ENCODE measurements at regions not wholly inside any gene's neighbourhood (a gene's known extent, or its start where the extent isn't known, plus 50 kb on each side); places are given as distances from the start of the nearest gene placed in this dataset.
A peak's percentile ranks its signal among the peaks of the same experiment; 100 is the strongest.

DNA sequence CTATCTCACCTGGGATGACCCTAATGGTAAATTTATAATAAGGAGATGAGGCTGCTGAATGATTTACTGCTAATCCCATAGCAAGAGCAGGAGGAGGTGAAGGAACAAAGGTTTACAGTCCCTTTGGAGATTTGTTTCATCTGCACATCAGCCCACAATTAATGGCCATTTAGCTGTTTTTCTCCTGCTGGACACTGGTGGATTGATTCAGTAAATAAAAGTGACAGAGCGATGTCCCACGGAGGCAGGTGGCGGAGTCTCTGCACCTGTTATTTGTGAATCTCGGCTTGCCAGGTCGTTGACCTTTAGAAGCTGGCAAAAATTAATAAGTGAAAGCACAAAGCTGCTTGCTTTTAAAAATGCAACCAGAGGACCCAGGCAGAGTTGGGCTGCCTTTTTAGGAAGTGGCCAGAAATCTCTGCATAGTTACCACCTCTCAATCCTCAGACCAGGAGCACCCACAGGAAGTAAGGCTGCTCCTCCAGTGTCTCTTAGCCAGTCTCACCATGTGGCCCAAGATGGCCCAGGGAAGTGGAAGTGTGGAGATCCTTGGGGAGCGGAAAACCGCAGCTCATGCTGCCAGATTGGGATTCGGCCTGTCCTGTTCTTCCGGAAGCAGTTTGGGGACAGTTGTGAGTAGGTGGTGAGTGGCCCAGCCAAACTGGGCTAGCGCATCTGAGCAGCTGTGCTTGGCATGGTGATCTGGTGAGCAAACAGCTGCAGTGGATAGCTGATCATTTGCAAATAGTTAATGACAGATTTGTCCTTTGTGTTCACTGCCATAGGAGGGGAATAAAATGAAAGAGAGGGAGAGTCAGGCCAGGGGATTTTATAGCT is 1005.7 kb upstream of the PIK3C3 start:
- no peak for DNase-seq (ENCODE audit: low read depth)

DNA sequence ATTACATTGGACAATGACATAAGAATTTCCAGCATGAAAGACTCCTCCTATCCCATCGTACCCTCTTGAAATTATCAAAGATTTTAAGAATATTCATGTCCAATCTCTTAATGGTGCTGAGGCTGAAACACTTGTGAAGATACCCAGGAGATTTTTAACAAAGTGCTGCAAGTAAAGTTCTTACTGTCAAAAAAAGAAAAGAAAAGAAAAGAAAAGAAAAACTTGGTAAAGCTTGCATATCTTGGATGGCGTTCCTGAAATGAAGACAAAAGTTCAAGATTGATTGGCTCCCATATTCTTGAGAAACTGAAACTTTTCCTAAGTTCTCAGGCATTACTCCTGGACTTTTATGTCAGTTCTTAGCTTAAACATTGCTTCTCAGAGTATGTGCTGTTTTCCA is 1010.5 kb upstream of the PIK3C3 start:
- DNase-seq (ENCODE audit: low read depth) = no peak

DNA sequence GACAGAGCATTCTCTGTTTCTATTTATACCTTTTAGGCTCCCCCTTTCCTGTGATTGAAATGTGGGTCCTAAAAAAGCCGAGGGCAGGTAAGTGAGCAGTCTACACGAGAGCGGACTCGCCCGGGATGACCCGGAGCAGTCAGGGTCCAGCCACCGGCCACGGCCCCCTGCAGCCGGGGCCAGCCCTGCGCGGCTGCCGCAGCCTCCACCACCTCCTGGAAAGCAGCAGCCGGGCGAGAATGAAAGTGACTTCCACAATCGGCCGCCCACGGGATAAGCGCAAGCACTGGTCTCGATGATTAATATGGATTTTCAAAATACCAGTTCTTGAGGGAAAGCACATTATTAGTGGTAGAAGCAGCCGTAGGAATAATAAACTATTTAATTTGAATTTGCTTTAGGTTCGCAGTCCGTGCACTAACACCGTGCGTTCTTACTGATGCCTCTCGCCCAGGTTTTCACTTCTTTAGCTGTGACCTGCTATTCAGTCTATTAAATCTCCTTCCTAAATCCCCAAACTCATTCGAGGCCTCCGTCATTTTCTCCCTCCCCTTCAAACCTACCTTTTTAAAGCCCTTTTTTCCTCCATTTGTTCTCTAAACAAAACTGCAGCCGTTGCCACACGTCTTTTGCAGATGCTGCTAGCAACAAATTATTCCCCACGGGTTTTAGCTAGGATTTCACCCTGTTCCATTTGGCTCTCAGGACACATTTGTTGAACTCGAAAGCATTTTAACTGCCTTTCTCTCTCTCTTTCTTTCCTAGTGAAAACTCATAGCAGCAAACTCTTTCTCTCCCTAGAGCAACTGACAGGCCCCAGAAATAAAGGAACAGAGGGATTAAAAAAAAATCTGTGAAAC is 1015.1 kb upstream of the PIK3C3 start:
- no peak for DNase-seq (ENCODE audit: low read depth)

DNA sequence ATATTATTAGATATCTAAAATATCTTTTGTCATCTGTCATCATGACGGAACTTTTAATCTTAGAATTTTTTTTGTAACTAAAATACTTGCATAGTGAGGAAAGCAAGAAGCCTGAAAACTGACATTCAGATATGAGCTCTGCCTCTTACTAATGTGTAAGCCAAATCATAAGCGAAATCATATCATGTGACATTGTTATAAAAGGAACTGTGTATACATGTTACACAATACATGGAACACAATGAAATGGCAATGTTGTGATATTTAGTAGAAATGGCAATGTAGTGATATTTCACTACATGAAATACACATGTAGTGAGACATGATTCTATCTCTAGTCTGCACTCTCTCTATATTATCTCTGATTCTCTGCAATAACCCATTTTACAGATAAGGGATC is 1016.4 kb upstream of the PIK3C3 start:
- DNase-seq (ENCODE audit: low read depth) = no peak

DNA sequence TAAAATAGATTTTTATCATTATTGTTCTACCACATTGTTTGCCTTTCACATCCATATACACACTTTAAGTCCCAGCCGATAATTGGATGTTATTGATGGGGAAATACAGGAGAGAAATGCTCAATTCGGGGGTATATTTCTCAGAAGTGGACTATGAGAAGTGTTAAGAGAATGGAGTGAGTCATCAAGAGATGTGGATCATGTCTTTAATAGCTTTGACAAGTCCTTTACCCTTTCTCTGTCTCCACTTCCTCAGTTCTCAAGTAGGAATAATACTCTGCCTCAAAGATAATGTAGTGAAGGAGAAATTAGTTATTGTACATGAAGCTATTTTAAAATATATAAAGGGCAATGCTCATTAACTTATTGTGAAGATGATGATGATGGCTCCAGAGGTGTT is 1017.6 kb upstream of the PIK3C3 start:
- no peak for DNase-seq (ENCODE audit: low read depth)

DNA sequence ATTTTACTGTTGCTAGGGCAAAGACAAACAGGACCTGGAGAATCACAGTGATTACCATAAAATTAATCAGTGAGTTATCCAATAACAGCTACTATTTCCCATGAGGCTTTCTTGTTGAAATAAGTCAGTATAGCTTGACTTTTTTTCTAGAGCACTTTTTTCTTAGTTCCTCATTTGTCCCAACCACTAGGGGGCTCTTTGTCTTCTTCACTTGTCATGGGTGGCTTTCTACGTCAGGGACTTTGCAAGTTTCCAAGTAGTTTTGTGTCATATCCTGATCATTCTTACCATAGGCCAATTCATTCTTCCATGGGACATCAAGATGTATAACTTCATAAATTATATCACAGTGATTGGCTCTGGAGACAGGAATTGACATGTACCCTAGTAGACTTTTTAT is 1019.6 kb upstream of the PIK3C3 start:
- no peak for DNase-seq (ENCODE audit: low read depth)

DNA sequence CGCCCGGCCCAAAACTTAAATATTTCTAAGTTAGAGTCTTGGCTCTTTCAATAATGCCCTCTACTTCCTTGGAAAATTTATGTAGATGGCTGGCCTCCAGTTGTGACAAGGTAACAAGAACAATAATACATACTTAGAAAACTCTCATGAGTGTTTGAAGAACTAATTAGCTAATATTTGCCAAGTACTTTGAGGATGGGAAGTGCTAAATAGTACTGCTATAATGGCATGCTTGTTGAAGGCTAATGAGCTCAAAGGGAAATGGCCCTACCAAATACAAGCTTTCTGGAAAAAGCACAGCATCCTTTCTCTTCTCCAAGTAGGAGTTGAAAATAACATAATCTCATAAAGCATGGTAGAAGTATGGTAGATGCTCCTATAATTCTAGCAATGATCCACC is 1022.2 kb upstream of the PIK3C3 start:
- no peak for DNase-seq (ENCODE audit: low read depth)

DNA sequence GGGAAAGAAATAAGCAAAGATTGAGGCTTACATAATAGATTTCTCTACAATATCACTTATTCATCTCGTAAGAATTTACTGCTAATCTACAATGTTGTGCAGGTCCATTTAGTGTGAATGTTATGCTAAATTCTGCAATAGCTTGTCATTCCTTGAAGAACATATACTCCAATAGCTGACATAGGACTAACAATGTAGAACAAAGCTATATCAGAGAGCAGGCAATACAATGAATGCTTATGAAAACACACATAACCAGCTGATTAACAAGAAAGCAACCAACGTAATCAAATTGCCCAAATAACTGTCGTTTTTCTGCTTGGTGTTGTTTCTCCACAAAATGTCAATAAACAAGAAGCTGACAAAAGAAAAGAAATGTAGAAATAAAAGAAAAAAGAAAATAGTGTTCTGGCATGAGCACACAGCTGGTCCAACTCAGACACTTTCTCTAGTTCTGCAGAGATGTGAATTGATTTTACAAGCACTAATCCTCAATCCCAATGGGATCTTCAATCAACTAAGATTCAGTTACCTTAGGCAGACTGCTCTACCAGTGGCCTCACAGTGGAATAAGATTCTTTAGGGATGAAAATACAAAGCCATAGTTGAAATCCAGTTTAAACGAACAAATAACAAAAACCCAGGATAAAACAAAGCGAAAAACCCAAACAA is 1024.7 kb upstream of the PIK3C3 start:
- no peak for DNase-seq (ENCODE audit: low read depth)

DNA sequence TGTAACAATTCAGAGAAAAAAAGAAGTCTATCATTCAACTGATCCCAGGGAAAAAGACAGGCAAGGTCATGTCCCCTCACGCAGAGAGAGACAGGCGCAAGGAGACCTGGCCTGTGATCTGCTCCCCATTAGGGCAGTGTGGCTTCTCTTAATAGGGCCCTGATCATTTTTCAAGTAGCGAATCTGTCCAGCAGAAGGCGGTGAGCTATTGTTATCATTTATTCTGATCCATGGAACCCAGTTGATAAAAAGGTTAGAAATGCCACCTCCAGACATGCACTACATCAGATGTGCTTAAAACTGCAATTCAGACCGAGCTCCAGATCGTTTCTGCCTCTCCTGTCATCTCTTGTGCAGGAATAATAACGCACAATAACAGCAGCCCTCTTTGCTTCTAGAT is 1025.6 kb upstream of the PIK3C3 start:
- DNase-seq (ENCODE audit: low read depth) = no peak

DNA sequence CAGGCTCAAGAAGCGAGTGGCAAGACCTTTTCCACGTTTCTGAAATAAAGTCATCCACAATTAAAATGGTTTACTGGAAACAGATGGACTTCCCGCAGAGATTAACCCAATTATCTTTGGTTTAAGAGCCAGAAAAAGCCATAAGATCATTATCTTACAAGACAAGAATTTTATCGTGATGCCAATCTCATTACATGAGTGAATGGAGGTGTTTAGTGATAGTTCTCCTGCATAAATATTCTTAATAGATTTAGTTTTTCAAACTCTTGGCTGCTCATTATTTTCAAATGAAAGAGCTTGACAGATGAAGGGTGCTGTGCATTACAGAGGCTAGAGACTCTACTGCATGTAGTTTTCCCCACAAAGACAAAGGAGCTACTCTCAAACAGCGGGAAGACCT is 1028.4 kb upstream of the PIK3C3 start:
- no peak for DNase-seq (ENCODE audit: low read depth)

DNA sequence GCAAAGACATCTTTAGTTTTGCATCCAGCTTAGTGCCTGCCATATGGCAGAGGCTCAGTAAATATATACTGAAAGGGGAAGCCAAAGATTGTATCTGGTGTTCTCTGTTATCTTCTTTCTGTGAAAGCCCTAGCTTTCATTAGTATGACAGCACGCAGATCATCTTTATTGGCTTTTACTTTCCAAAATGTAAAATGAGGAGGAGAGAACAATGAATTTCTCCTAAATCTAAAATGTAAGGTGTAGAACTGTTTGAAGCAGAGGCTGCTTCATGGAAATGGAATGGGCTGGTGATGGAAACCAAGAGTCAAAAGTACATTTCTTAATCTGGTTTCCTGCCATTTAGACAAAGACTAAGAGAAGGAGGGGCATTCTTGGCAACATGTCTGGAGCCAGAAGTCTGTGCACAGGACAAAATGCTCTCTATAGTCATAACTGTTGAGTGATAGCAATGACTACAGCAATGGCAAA is 1029.9 kb upstream of the PIK3C3 start:
- no peak for DNase-seq (ENCODE audit: low read depth)

DNA sequence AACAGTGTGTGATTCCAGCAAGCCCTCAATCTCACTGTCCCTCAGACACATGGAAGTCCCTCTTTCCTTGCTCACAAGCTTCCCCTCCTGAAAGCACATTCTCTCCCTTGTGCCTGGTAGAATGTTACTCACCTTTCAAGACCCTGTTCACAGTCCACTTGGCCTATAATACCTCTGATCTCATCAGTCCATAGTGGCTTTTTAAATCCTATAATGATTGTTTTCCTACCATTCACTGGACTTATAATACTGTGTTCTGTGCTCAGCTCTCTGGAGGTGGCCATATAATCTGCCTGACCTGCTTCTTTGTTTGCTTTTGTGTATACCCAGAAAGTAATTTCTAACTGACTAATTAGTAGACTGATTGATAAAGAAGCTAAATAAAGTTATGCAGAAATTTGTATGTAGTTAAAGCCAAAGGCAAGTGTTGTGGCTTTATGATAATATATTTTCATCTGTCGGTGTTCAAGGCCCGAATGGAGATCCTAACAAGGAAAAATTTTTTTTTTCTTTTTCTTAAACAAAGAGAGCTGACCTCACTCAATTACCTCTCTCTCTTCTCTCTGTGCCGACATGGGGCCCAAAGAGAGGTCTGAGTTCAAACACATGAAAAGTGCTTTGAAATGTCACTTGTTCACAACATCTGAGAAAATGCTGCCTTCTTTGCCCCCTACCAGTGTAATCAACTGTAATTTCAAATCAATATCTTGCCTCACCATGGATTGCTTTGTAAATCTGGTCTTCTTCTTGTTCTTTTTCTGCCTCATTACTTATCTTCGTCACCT is 1033.0 kb upstream of the PIK3C3 start:
- no peak for DNase-seq (ENCODE audit: low read depth)

DNA sequence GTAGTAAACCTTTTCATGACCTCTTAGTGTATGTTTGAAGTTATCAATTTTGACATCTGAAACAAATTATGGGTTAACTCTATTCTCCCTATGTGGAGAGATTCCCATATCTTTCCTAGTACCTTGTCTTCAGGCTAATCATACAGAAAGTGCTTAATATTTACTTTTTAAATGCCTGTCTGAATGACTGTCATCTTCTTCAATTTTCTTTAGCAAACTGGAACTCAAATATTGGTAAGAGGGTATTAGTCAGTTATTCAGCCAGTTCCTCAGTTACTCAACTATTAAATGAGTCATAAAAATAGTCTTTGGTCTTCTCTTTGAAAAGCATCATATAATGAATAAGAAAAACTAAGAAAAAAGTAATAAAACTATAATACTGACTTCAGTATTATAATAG is 1038.0 kb upstream of the PIK3C3 start:
- no peak for DNase-seq (ENCODE audit: low read depth)

DNA sequence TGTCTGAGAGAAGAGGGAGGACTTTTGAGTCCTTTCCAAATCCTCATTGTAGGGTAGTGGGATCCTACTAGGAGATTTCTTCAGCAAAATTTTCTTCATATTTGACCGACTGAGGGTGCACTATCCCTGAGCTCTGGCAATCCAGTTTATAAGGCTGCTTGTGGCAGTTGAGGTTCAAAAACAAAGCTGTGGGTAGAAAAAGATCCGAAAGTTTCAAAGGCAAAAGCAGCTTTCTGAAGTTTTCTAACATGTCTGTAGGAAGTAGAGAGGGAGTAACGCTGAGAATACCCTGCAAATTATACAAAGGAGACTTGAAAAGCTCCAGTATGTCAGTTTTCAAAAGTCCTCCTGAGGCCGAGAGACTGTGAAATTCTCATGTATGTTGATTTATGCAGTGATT is 1039.3 kb upstream of the PIK3C3 start:
- DNase-seq (ENCODE audit: low read depth) = no peak

DNA sequence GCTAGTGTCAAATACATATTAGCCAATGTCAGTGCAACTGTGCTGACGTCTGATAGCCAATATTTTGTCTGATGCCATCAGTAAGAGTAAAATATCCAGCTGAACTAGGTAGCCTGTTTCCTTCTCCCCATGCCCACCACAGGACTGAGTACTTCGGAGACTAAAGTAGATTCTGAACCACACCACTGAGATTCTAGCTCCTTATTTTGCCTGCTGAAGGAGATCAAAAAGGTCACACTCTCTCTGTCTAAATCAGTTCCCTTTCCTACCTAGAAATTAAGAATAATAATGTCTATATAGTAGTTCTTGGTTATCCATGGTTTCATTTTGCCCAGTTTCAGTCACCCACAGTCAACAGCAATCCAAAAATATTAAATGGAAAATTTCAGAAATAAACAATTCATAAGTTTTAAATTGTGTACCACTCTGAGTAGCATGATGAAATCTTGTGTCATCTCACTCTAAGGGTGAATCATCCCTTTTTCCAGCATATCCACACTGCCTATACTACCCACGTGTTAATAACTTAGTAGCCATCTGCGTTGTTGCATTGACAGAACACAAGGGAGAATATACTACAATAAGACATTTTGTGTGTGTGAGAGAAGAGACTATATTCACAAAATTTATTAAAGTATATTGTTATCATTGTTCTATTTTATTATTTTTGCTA is 1043.3 kb upstream of the PIK3C3 start:
- DNase-seq (ENCODE audit: low read depth) = peak; percentile 43

DNA sequence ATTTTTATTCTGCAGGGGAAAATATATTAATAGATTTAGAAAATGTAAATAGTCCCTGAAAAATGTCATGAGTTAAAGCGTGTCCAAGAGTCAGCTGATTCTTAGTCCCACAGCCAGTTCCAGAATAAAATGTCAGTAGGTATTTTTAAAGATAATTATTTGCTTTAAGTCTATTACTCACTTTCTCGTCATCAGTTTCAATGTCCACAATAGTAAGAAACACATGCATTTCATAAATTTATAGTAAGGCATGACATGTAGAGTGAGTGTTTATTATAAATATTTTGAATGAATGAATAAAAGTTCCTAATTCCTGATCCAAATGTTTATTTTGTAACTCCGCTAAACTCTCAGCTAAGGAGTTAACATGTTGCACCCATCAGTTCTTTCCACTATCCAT is 1044.0 kb upstream of the PIK3C3 start:
- DNase-seq (ENCODE audit: low read depth) = no peak

DNA sequence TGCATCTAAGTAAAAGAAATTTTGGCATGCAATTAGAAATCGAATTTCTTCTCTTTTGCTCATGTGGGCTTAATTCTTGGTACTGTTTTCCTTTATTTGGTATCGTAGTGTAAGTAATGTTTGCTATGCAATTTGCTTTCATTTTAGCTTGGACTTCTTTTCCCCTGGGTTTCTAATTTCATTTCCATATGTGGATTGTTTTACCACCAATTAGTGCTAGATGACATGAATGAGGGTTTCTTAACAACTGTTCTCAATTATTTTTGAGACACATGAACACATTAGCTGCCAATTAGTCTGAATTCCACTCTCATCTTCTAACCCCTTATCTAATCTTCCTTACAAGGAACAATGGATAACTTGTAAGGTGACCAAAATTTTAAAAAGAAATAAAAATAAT is 1047.2 kb upstream of the PIK3C3 start:
- DNase-seq (ENCODE audit: low read depth) = no peak

DNA sequence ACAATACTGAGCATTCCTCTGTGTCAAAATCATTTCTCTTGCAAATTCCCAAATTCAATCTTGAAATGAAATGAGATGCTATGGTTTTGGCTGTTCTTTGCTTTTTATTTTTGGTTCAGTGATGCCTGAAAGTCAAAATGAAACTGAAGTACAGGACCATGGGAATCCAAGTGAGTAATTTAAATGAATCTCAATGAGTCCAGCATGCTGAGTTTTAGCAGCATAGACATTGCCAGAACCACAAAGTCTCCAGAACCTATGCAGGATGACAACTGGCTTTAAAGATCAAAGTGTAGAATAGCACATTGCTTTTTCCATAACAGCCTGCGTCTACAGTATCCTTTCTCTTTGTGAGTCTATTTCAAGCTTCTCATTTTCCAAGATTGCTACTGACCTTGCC is 1050.7 kb upstream of the PIK3C3 start:
- no peak for DNase-seq (ENCODE audit: low read depth)

DNA sequence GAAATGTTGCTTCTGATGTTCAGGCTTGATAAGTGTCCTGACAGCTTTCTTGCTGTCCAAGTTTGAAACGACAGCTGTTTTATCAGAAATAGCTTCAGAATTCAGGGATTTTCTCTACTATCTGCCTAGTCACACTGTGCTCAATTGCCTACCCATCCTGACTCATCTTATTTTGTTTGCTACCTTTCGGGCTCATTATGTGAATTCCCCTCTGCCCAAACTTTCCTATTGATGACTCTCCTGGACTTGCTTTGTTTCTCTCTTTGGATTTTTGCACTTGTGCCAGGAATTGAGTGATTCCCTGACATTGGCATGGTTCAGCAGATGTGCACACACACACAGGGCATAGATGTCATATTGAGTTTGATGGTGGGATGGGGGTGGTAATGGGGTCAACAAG is 1052.6 kb upstream of the PIK3C3 start:
- no peak for DNase-seq (ENCODE audit: low read depth)

DNA sequence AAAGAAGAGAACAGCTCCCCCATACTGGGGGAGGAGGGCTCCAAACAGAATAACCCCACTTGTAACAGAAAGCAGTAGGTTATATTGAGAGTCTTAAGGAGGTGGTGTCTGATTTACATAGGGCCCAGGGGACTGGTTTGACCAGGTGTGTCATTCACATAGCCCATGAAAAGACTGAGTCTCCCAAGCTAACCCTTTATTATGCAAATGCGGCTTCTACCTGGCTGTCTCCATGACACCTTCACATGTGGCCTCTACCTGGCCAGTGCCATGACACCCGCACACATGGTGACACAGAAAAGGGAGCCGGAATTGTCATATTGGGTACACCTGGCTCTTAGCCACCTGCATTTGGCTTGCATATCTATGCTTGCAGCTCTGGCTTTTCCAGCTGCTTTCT is 1057.2 kb upstream of the PIK3C3 start:
- DNase-seq (ENCODE audit: low read depth) = no peak

DNA sequence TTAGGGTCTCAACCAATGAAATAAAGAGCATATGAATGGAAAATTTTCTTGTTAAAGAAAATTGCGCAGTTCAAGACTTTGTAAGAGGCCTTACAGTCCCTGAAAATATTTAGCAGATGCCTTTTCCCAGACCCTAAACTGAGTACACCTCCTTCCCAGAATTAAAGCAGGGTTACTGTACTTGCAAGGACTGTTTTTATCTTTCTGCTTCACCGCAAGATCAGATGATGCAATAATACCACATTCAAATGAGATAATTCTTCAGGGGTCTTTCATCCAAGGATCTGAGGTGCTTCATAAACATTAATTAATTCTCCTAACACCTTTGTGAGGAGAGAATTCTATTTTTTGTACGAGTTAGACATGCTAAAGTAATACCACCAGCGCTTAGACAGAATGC is 1071.8 kb upstream of the PIK3C3 start:
- DNase-seq (ENCODE audit: low read depth) = no peak

All from non-pigmented ciliary epithelial cell (primary cell).